ENCODE measurements at regions not wholly inside any gene's neighbourhood (a gene's known extent, or its start where the extent isn't known, plus 50 kb on each side); places are given as distances from the start of the nearest gene placed in this dataset.

- no peak for TF ChIP-seq CTCF (IDR thresholded peaks at IDR 0.05)
- no peak for TF ChIP-seq EP300 (IDR thresholded peaks at IDR 0.05)
- no peak for TF ChIP-seq POLR2AphosphoS5 (IDR thresholded peaks at IDR 0.05)
- no peak for TF ChIP-seq POLR2A (IDR thresholded peaks at IDR 0.05)
These were observed 69.5 kb upstream of the SPTBN1 start for GRCh38 chr2:54386585-54386984.

All from sigmoid colon (tissue), 4 donors.